IMR-90 (cell line): ENCODE measurements at regions not wholly inside any gene's neighbourhood (a gene's known extent, or its start where the extent isn't known, plus 50 kb on each side); places are given as distances from the start of the nearest gene placed in this dataset.

ENCODE experiments used
- ATAC-seq: fragments of 200-7000 bp; cut with Tn5 transposase; 2 replicates; pipeline ENCODE4 v1.9.1; 2020; ENCODE audit warnings: low read depth, mild to moderate bottlenecking, moderate library complexity
- BruUV-seq: library from RNA; stranded (reverse); fragments of 400-500 nt; replicated peaks from 2 replicates; lab custom pipeline; 2021; lab: Mats Ljungman, UMichigan
- CTCF ChIA-PET: fragments of 300-600 bp; formaldehyde crosslinking; extraction: SDS; loops from one replicate; lab custom pipeline; 2021; ENCODE audit warnings: antibody characterized with exemption; lab: Yijun Ruan, JAX
- POLR2A ChIA-PET: fragments of 300-600 bp; sonication (Branson Sonifier 250); formaldehyde crosslinking; loops from one replicate; lab custom pipeline; 2022; ENCODE audit warnings: antibody characterized with exemption; ENCODE audit not compliant: unreplicated experiment; lab: Charles Lee
- DNase-seq: peaks from one replicate; pipeline ENCODE4 v3.0.0; 2013
- H2AFZ ChIP-seq: replicated peaks from 2 replicates; pipeline ENCODE3; 2013; ENCODE audit warnings: low read length, mild to moderate bottlenecking; ENCODE audit not compliant: poor library complexity
- H2AK5ac ChIP-seq: 2 replicates; pipeline ENCODE4 v1.6.1; 2013; ENCODE audit warnings: low read depth, low read length, inconsistent platforms
- H2AK9ac ChIP-seq: replicated peaks from 2 replicates; pipeline ENCODE3; 2013; ENCODE audit warnings: mild to moderate bottlenecking, low read depth, low read length, moderate library complexity; ENCODE audit not compliant: poor library complexity
- H2BK120ac ChIP-seq: 2 replicates; pipeline ENCODE4 v1.6.1; 2013; ENCODE audit warnings: low read depth, low read length, inconsistent platforms
- H2BK15ac ChIP-seq: 3 replicates; pipeline ENCODE4 v1.6.1; 2013; ENCODE audit warnings: low read depth, low read length, inconsistent platforms
- H2BK20ac ChIP-seq: 2 replicates; pipeline ENCODE4 v1.6.1; 2013; ENCODE audit warnings: low read depth, mild to moderate bottlenecking, inconsistent platforms, low read length, moderate library complexity
- H2BK5ac ChIP-seq: 2 replicates; pipeline ENCODE4 v1.6.1; 2013; ENCODE audit warnings: mild to moderate bottlenecking, low read depth, low read length, inconsistent platforms; ENCODE audit not compliant: poor library complexity, severe bottlenecking
- H3K14ac ChIP-seq: replicated peaks from 2 replicates; pipeline ENCODE4 v1.6.1; 2013; ENCODE audit warnings: low read depth, low read length, inconsistent platforms
- H3K18ac ChIP-seq: 2 replicates; pipeline ENCODE4 v1.6.1; 2013; ENCODE audit warnings: low read depth, low read length, control low read depth
- H3K23ac ChIP-seq: 2 replicates; pipeline ENCODE4 v1.6.1; 2013; ENCODE audit warnings: low read depth, low read length, inconsistent platforms
- H3K27ac ChIP-seq: 2 replicates; pipeline ENCODE4 v1.5.1; 2013; ENCODE audit warnings: mild to moderate bottlenecking, control low read depth, low read length; ENCODE audit not compliant: insufficient read depth
- H3K27me3 ChIP-seq: 2 replicates; pipeline ENCODE4 v1.6.1; 2013; ENCODE audit warnings: low read length; ENCODE audit not compliant: control insufficient read depth, insufficient read depth
- H3K36me3 ChIP-seq: 2 replicates; pipeline ENCODE4 v1.6.1; 2013; ENCODE audit warnings: low read length, mixed read lengths; ENCODE audit not compliant: control insufficient read depth, insufficient read depth
- H3K4ac ChIP-seq: 2 replicates; pipeline ENCODE4 v1.6.1; 2013; ENCODE audit warnings: low read depth, low read length, inconsistent platforms
- H3K4me1 ChIP-seq: 2 replicates; pipeline ENCODE4 v1.6.1; 2013; ENCODE audit warnings: low read length, mixed read lengths; ENCODE audit not compliant: control insufficient read depth, insufficient read depth
- H3K4me2 ChIP-seq: 2 replicates; pipeline ENCODE4 v1.6.1; 2013; ENCODE audit warnings: low read depth, mild to moderate bottlenecking, control low read depth, low read length, moderate library complexity
- H3K4me3 ChIP-seq: 2 replicates; pipeline ENCODE4 v1.5.1; 2013; ENCODE audit warnings: low read depth, mild to moderate bottlenecking, control low read depth, low read length, moderate library complexity; ENCODE audit not compliant: insufficient read depth
- H3K56ac ChIP-seq: 2 replicates; pipeline ENCODE4 v1.6.1; 2013; ENCODE audit warnings: low read length, inconsistent platforms; ENCODE audit not compliant: insufficient read depth; ENCODE audit errors: extremely low read depth
- H3K79me1 ChIP-seq, 2 experiments: 2 replicates each; pipeline ENCODE4 v1.6.1; 2013; ENCODE audit warnings: low read length in 2 of 2, inconsistent platforms in 1 of 2, low read depth in 1 of 2
- H3K9ac ChIP-seq: 2 replicates; pipeline ENCODE4 v1.6.1; 2013; ENCODE audit warnings: low read depth, low read length, control low read depth
- H3K9me1 ChIP-seq: 2 replicates; pipeline ENCODE4 v1.6.1; 2013; ENCODE audit warnings: low read length, inconsistent platforms; ENCODE audit not compliant: insufficient read depth
- H3K9me3 ChIP-seq: 2 replicates; pipeline ENCODE4 v1.6.1; 2013; ENCODE audit warnings: low read length; ENCODE audit not compliant: control insufficient read depth, insufficient read depth
- H4K20me1 ChIP-seq: 2 replicates; pipeline ENCODE4 v1.6.1; 2013; ENCODE audit warnings: low read length, inconsistent platforms; ENCODE audit not compliant: insufficient read depth
- H4K5ac ChIP-seq: 2 replicates; pipeline ENCODE4 v1.6.1; 2013; ENCODE audit warnings: mild to moderate bottlenecking, low read depth, low read length, control low read depth
- H4K8ac ChIP-seq, 2 experiments: 2 replicates each; pipeline ENCODE4 v1.6.1; 2013; ENCODE audit warnings: low read depth in 2 of 2, low read length in 2 of 2, control low read depth in 1 of 2, inconsistent platforms in 1 of 2
- H4K91ac ChIP-seq: 2 replicates; pipeline ENCODE4 v1.6.1; 2013; ENCODE audit warnings: low read depth, low read length, inconsistent platforms; ENCODE audit not compliant: insufficient read depth
- BHLHE40 ChIP-seq: fragments of 150-350 bp; IDR thresholded peaks from 2 replicates; pipeline ENCODE4 v1.6.1; 2016; ENCODE audit warnings: mild to moderate bottlenecking, low read depth, low read length
- CEBPB ChIP-seq: IDR thresholded peaks from 2 replicates; pipeline ENCODE4 v1.6.1; 2012; ENCODE audit warnings: low read depth, low read length, improper control_type of control experiment
- CHD1 ChIP-seq: IDR thresholded peaks from 2 replicates; pipeline ENCODE4 v1.6.1; 2012; ENCODE audit warnings: low read depth, low read length, improper control_type of control experiment
- CTCF ChIP-seq: conservative IDR thresholded peaks from 2 replicates; pipeline ENCODE4 v1.5.1; 2012; ENCODE audit warnings: mild to moderate bottlenecking, low read depth, low read length, improper control_type of control experiment
- ELK1 ChIP-seq: fragments of 150-350 bp; IDR thresholded peaks from 2 replicates; pipeline ENCODE4 v1.6.1; 2016; ENCODE audit warnings: low read depth, mild to moderate bottlenecking, low read length, moderate library complexity, borderline replicate concordance
- FOS ChIP-seq: fragments of 150-350 bp; IDR thresholded peaks from 2 replicates; pipeline ENCODE4 v1.6.1; 2016; ENCODE audit warnings: low read depth, low read length
- MAFK ChIP-seq: IDR thresholded peaks from 2 replicates; pipeline ENCODE4 v1.6.1; 2012; ENCODE audit warnings: low read depth, low read length, improper control_type of control experiment
- MXI1 ChIP-seq: IDR thresholded peaks from 2 replicates; pipeline ENCODE4 v1.6.1; 2012; ENCODE audit warnings: low read depth, mild to moderate bottlenecking, low read length, moderate library complexity, borderline replicate concordance
- RCOR1 ChIP-seq: IDR thresholded peaks from 2 replicates; pipeline ENCODE4 v1.6.1; 2012; ENCODE audit warnings: mild to moderate bottlenecking, low read length, improper control_type of control experiment; ENCODE audit not compliant: insufficient replicate concordance
- RFX5 ChIP-seq: IDR thresholded peaks from 2 replicates; pipeline ENCODE4 v1.8.0; 2012; ENCODE audit warnings: low read depth, mild to moderate bottlenecking, low read length, moderate library complexity
- USF2 ChIP-seq: fragments of 150-350 bp; IDR thresholded peaks from 2 replicates; pipeline ENCODE4 v1.6.1; 2017; ENCODE audit warnings: mild to moderate bottlenecking, antibody characterized with exemption, low read length, low read depth
- WGBS, 2 experiments: methylation state at CpG; one replicate each; pipeline versions ENCODE4 v1.1.5 to v1.1.7; 2013; ENCODE audit warnings: missing lambda C conversion rate in 2 of 2; ENCODE audit not compliant: insufficient read length in 1 of 2; ENCODE audit errors: extremely low coverage in 2 of 2; 5-methylcytosine and 5-hydroxymethylcytosine counted together
- dilution Hi-C: fragments of 300-500 bp; cut with HindIII; formaldehyde crosslinking; loops from one replicate; pipeline ENCODE4 v1.14.3; 2018; ENCODE audit warnings: low sequenced_read_pairs; ENCODE audit not compliant: unreplicated experiment
- in situ Hi-C: fragments of 300-500 bp; cut with MboI; formaldehyde crosslinking; loops from 3 replicates; pipeline ENCODE4 v1.14.3; 2019; ENCODE audit warnings: low sequenced_read_pairs, inconsistent platforms, mixed read lengths
- intact Hi-C: fragments of 100-400 bp; cut with micrococcal nuclease; formaldehyde crosslinking; loops from 2 replicates; pipeline ENCODE4 v1.10.0; 2022

DNA sequence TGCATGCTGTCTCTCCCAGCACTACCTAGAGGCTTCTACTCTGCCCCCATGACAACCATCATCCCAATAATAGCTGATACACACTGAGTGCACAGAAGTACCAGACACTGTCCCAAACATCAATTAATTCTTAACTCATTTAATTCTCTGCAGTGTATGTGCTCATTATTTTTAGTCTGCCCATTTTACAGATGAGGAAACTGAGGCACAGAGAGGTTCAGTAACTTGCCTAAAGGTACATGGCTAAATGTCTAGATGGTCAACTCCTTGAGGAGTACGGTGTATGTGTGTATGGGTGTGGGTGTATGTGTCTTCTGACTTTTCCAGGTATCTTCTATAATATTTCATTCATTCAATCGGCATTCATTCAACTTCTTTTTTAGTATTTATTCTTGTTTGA is 407.9 kb downstream of the SOX9 start:
- no peak overlapping the region for H3K56ac ChIP-seq
- H4K20me1 ChIP-seq = no peaks in the 10 kb centered on the region
- no peak overlapping the region for H3K9ac ChIP-seq
- no TSS peak for BruUV-seq
- H2BK120ac ChIP-seq = no peak overlapping the region
- no peak overlapping the region for H2AFZ ChIP-seq
- ChIA-PET POLR2A (no interaction called here), CTCF (no interaction called here)
- no peak overlapping the region for H4K5ac ChIP-seq
- H3K27ac ChIP-seq = no peak overlapping the region
- H2BK15ac ChIP-seq = no peak overlapping the region
- ATAC-seq (no peak), DNase-seq (no peak)
- no peak for TF ChIP-seq CHD1
- TF ChIP-seq RFX5 = no peak
- no peak for TF ChIP-seq USF2
- no peak for TF ChIP-seq RCOR1
- TF ChIP-seq CEBPB = no peak
- no peak for TF ChIP-seq FOS
- TF ChIP-seq CTCF = no peak
- TF ChIP-seq ELK1 = no peak
- no peak for TF ChIP-seq MAFK
- TF ChIP-seq MXI1 = no peak
- no peak for TF ChIP-seq BHLHE40
- no peak overlapping the region for H3K18ac ChIP-seq
- no peak overlapping the region for H3K4ac ChIP-seq
- no peak overlapping the region for H2AK9ac ChIP-seq
- H3K4me3 ChIP-seq = no peak overlapping the region
- H3K9me1 ChIP-seq = no peaks in the 10 kb centered on the region
- intact Hi-C loops = no loop called here
- no peaks in the 10 kb centered on the region for H3K36me3 ChIP-seq
- no peak overlapping the region for H4K91ac ChIP-seq
- no peaks in the 10 kb centered on the region for H3K9me3 ChIP-seq
- H3K79me1 ChIP-seq = peaks cover 20 to 27% of the 10 kb centered on the region in 2 experiments
- in situ Hi-C loops = loop anchor here (25.0 kb wide), 4 partner anchors 566 to 1416 kb away; no protein-coding TSS in a partner anchor
- H2BK5ac ChIP-seq = no peak overlapping the region
- no CpG with 5 or more reads among the region's 2 CpGs for WGBS, 2 experiments
- no peaks in the 10 kb centered on the region for H3K27me3 ChIP-seq
- H2AK5ac ChIP-seq = no peak overlapping the region
- no peaks in the 10 kb centered on the region for H3K4me1 ChIP-seq
- no peak overlapping the region for H2BK20ac ChIP-seq
- no peak overlapping the region for H4K8ac ChIP-seq
- no peak overlapping the region for H3K4me2 ChIP-seq
- dilution Hi-C loops = no loop called here
- no peak overlapping the region for H3K14ac ChIP-seq
- no peak overlapping the region for H3K23ac ChIP-seq
